HCT116 (cell line): ENCODE measurements at regions not wholly inside any gene's neighbourhood (a gene's known extent, or its start where the extent isn't known, plus 50 kb on each side); places are given as distances from the start of the nearest gene placed in this dataset.

Experiments used
- CTCF ChIP-seq, 3 experiments: fragments of 200-600 bp in 1 of 3; sonication (generic) in 1 of 3; IDR thresholded peaks in 2 of 3; conservative IDR thresholded peaks in 1 of 3; 2 replicates each; pipeline ENCODE4 v1.5.1; 2012 to 2017; ENCODE audit warnings: low read depth in 2 of 3, low read length in 2 of 3, antibody characterized with exemption in 1 of 3, borderline replicate concordance in 1 of 3, control low read depth in 1 of 3, mild to moderate bottlenecking in 1 of 3, mixed read lengths in 1 of 3, mixed run types in 1 of 3, moderate library complexity in 1 of 3; ENCODE audit not compliant: insufficient read depth in 1 of 3
- POLR2AphosphoS5 ChIP-seq: IDR thresholded peaks from 2 replicates; pipeline ENCODE4 v1.6.1; 2011; ENCODE audit warnings: mild to moderate bottlenecking, low read depth, low read length, moderate library complexity
- ZFX ChIP-seq: fragments of 450-650 bp; IDR thresholded peaks from 2 replicates; pipeline ENCODE4 v1.6.1; 2017

GRCh38 chr11:24407733-24408132 lies 89.1 kb upstream of the LUZP2 start:
- TF ChIP-seq POLR2AphosphoS5 (no peak), ZFX (no peak), CTCF (IDR thresholded peaks at IDR 0.05 in 2 of 3, conservative IDR thresholded peaks at IDR 0.05 in 1 of 3; ENCODE audit: borderline replicate concordance in 1 of 3, insufficient read depth in 1 of 3, low read depth in 2 of 3, low read length in 2 of 3) (no peak)
